ENCODE measurements at regions not wholly inside any gene's neighbourhood (a gene's known extent, or its start where the extent isn't known, plus 50 kb on each side); places are given as distances from the start of the nearest gene placed in this dataset.

GRCh38 chr13:109954441-109954840 is 168.1 kb upstream of the IRS2 start:
- DNase-seq (ENCODE audit: low spot score), result no peak
- TF ChIP-seq FOXA1 (IDR thresholded peaks at IDR 0.05) (no peak), RAD21 (IDR thresholded peaks at IDR 0.05) (no peak), EGR1 (IDR thresholded peaks at IDR 0.05; ENCODE audit: low read depth in 2 of 2) (no peak), RXRA (IDR thresholded peaks at IDR 0.05) (no peak), SP1 (IDR thresholded peaks at IDR 0.05) (no peak)
- H3K27ac ChIP-seq (ENCODE audit: low read depth in 1 of 2, low read length in 2 of 2), result no peak overlapping the region

GRCh38 chr13:109951491-109951890 is 165.1 kb upstream of the IRS2 start:
- no peak for DNase-seq (ENCODE audit: low spot score)
- Histone ChIP-seq H3K36me3 (ENCODE audit: control insufficient read depth in 4 of 4, insufficient read depth in 3 of 4, low read depth in 1 of 4, low read length in 3 of 4) (no peaks in the 10 kb centered on the region), H3K4me3 (ENCODE audit: low read depth in 1 of 3, low read length in 3 of 3) (no peak overlapping the region), H3K4me1 (ENCODE audit: control insufficient read depth in 4 of 4, insufficient read depth in 4 of 4, low read length in 3 of 4) (no peaks in the 10 kb centered on the region), H3K9me3 (ENCODE audit: control insufficient read depth in 4 of 4, low read length in 3 of 4) (no peaks in the 10 kb centered on the region), H3K27ac (ENCODE audit: low read depth in 1 of 2, low read length in 2 of 2) (no peak overlapping the region), H3K9ac (ENCODE audit: low read depth in 1 of 2, low read length in 2 of 2) (no peak overlapping the region), H3K27me3 (ENCODE audit: control insufficient read depth in 4 of 4, insufficient read depth in 4 of 4, low read length in 3 of 4) (no peaks in the 10 kb centered on the region)
- WGBS, result 81% methylated on average over 1 of the region's 1 CpG
- no peak for TF ChIP-seq FOXA1 (IDR thresholded peaks at IDR 0.05)
- TF ChIP-seq GABPA (IDR thresholded peaks at IDR 0.05 in 1 of 2, conservative IDR thresholded peaks at IDR 0.05 in 1 of 2), result no peak
- no peak for TF ChIP-seq RXRA (IDR thresholded peaks at IDR 0.05)
- no peak for TF ChIP-seq ATF3 (IDR thresholded peaks at IDR 0.05)
- no peak for TF ChIP-seq YY1 (IDR thresholded peaks at IDR 0.05)
- no peak for TF ChIP-seq CTCF (IDR thresholded peaks at IDR 0.05; ENCODE audit: low read depth, low read length, missing input control)
- TF ChIP-seq TAF1 (conservative IDR thresholded peaks at IDR 0.05), result no peak
- TF ChIP-seq HNF4G (IDR thresholded peaks at IDR 0.05), result no peak
- no peak for TF ChIP-seq FOXA2 (IDR thresholded peaks at IDR 0.05)
- no peak for TF ChIP-seq EGR1 (IDR thresholded peaks at IDR 0.05; ENCODE audit: low read depth in 2 of 2)
- TF ChIP-seq RAD21 (IDR thresholded peaks at IDR 0.05), result no peak
- TF ChIP-seq ZBTB33 (IDR thresholded peaks at IDR 0.05), result no peak
- TF ChIP-seq NR2F2 (IDR thresholded peaks at IDR 0.05), result no peak
- TF ChIP-seq JUND (IDR thresholded peaks at IDR 0.05), result no peak
- TF ChIP-seq MAX (IDR thresholded peaks at IDR 0.05), result no peak
- TF ChIP-seq HNF4A (conservative IDR thresholded peaks at IDR 0.05), result no peak

More at GRCh38 chr13:109954441-109954840, 168.1 kb upstream of the IRS2 start:
- no peaks in the 10 kb centered on the region for H3K4me1 ChIP-seq (ENCODE audit: control insufficient read depth in 4 of 4, insufficient read depth in 4 of 4, low read length in 3 of 4)
- WGBS, result 90% methylated on average over 6 of the region's 6 CpGs
- no peaks in the 10 kb centered on the region for H3K27me3 ChIP-seq (ENCODE audit: control insufficient read depth in 4 of 4, insufficient read depth in 4 of 4, low read length in 3 of 4)
- peaks cover 0 to 4% (median 2%) of the 10 kb centered on the region in 4 donors for H3K9me3 ChIP-seq (ENCODE audit: control insufficient read depth in 4 of 4, low read length in 3 of 4)
- H3K36me3 ChIP-seq (ENCODE audit: control insufficient read depth in 4 of 4, insufficient read depth in 3 of 4, low read depth in 1 of 4, low read length in 3 of 4), result no peaks in the 10 kb centered on the region
- no peak overlapping the region for H3K4me3 ChIP-seq (ENCODE audit: low read depth in 1 of 3, low read length in 3 of 3)
- no peak overlapping the region for H3K9ac ChIP-seq (ENCODE audit: low read depth in 1 of 2, low read length in 2 of 2)
